Gastroesophageal sphincter (tissue), 4 donors: ENCODE measurements at regions not wholly inside any gene's neighbourhood (a gene's known extent, or its start where the extent isn't known, plus 50 kb on each side); places are given as distances from the start of the nearest gene placed in this dataset.

Experiments
- ATAC-seq: fragments of 150-250 bp; one replicate; pipeline ENCODE4 v1.9.1; 2016; ENCODE audit warnings: mild to moderate bottlenecking, moderate library complexity
- H3K27ac ChIP-seq, 4 donors: fragments of 200-600 bp; sonication (generic) in 3 of 4; 1 replicate in 3 of 4; 2 replicates in 1 of 4; pipeline ENCODE4 v1.5.1; 2016 to 2019
- H3K27me3 ChIP-seq: fragments of 200-600 bp; sonication (generic); one replicate; pipeline ENCODE4 v1.5.1; 2019
- H3K36me3 ChIP-seq, 2 donors: fragments of 200-600 bp; sonication (generic); one replicate each; pipeline ENCODE4 v1.5.1; 2019; ENCODE audit warnings: control low read depth in 1 of 2
- H3K4me1 ChIP-seq, 3 donors: fragments of 200-600 bp; sonication (generic); 1 replicate in 2 of 3; 2 replicates in 1 of 3; pipeline ENCODE4 v1.5.1; 2016 to 2019; ENCODE audit warnings: control low read depth in 2 of 3
- H3K4me3 ChIP-seq, 2 donors: fragments of 200-600 bp; sonication (generic); one replicate each; pipeline ENCODE4 v1.5.1; 2019; ENCODE audit warnings: mild to moderate bottlenecking in 1 of 2, moderate library complexity in 1 of 2
- H3K9me3 ChIP-seq, 3 donors: fragments of 200-600 bp; sonication (generic); one replicate each; pipeline ENCODE4 v1.5.1; 2017 to 2019; ENCODE audit warnings: control low read depth in 2 of 3
- CTCF ChIP-seq, 4 experiments: fragments of 200-600 bp in 2 of 4; fragments of 450-650 bp in 2 of 4; sonication (generic) in 1 of 4; IDR thresholded peaks; one replicate each; pipeline ENCODE4 v1.5.1; 2017 to 2019; ENCODE audit warnings: antibody characterized with exemption in 4 of 4, mild to moderate bottlenecking in 2 of 4, moderate library complexity in 2 of 4
- EP300 ChIP-seq: sonication (generic); formaldehyde crosslinking; IDR thresholded peaks from one replicate; pipeline ENCODE4 v1.6.1; 2017; ENCODE audit warnings: antibody characterized with exemption, mild to moderate bottlenecking
- POLR2A ChIP-seq, 2 donors: fragments of 450-650 bp; IDR thresholded peaks; one replicate each; pipeline ENCODE4 v1.6.1; 2017; ENCODE audit warnings: antibody characterized with exemption in 2 of 2, mild to moderate bottlenecking in 2 of 2, moderate library complexity in 1 of 2
- POLR2AphosphoS5 ChIP-seq: sonication (generic); formaldehyde crosslinking; IDR thresholded peaks from one replicate; pipeline ENCODE4 v1.6.1; 2017; ENCODE audit warnings: antibody characterized with exemption
- WGBS, 2 donors: methylation state at CpG; one replicate each; pipeline ENCODE4 v1.1.5; 2018; ENCODE audit warnings: low coverage in 1 of 2; 5-methylcytosine and 5-hydroxymethylcytosine counted together

- no peaks in the 10 kb centered on the region for H3K9me3 ChIP-seq
- WGBS, 2 donors: 60 to 62% methylated on average over 2 of the region's 2 CpGs
- no peak overlapping the region for H3K27ac ChIP-seq
- TF ChIP-seq POLR2AphosphoS5: no peak
- TF ChIP-seq POLR2A (IDR thresholded peaks at IDR 0.05): no peak
- TF ChIP-seq EP300: no peak
- TF ChIP-seq CTCF (IDR thresholded peaks at IDR 0.05): no peak
- no peaks in the 10 kb centered on the region for H3K36me3 ChIP-seq
- H3K4me1 ChIP-seq: no peaks in the 10 kb centered on the region
- no peak overlapping the region for H3K4me3 ChIP-seq
- H3K27me3 ChIP-seq: peaks cover 8% of the 10 kb centered on the region
- no peak for ATAC-seq
Observed at GRCh38 chr21:32941263-32941662, 84.5 kb upstream of the OLIG2 start.

- H3K4me1 ChIP-seq: no peaks in the 10 kb centered on the region
- ATAC-seq: no peak
- TF ChIP-seq EP300 (no peak), CTCF (IDR thresholded peaks at IDR 0.05) (no peak), POLR2AphosphoS5 (no peak), POLR2A (IDR thresholded peaks at IDR 0.05) (no peak)
- no peak overlapping the region for H3K4me3 ChIP-seq
- no peaks in the 10 kb centered on the region for H3K9me3 ChIP-seq
- peaks cover 25% of the 10 kb centered on the region for H3K27me3 ChIP-seq
- 38 to 56% methylated on average over 2 of the region's 2 CpGs for WGBS, 2 donors
- H3K36me3 ChIP-seq: no peaks in the 10 kb centered on the region
- H3K27ac ChIP-seq: no peak overlapping the region
Observed at GRCh38 chr21:32946654-32947053, 79.1 kb upstream of the OLIG2 start.

- WGBS, 2 donors: 67 to 73% methylated on average over 1 of the region's 1 CpG
- peaks cover 30% of the 10 kb centered on the region for H3K27me3 ChIP-seq
- H3K36me3 ChIP-seq: no peaks in the 10 kb centered on the region
- no peaks in the 10 kb centered on the region for H3K4me1 ChIP-seq
- H3K9me3 ChIP-seq: no peaks in the 10 kb centered on the region
- no peak overlapping the region for H3K27ac ChIP-seq
- H3K4me3 ChIP-seq: no peak overlapping the region
- no peak for ATAC-seq
- TF ChIP-seq POLR2A (IDR thresholded peaks at IDR 0.05) (no peak), POLR2AphosphoS5 (no peak), EP300 (no peak), CTCF (IDR thresholded peaks at IDR 0.05) (no peak)
Observed at GRCh38 chr21:32947736-32948135, 78.0 kb upstream of the OLIG2 start.

GRCh38 chr21:32949701-32950100, 76.0 kb upstream of the OLIG2 start:
- ATAC-seq: no peak
- Histone ChIP-seq H3K27me3 (peaks cover 49% of the 10 kb centered on the region), H3K4me3 (no peak overlapping the region), H3K27ac (no peak overlapping the region), H3K36me3 (no peaks in the 10 kb centered on the region), H3K9me3 (no peaks in the 10 kb centered on the region), H3K4me1 (no peaks in the 10 kb centered on the region)
- WGBS, 2 donors: 45 to 67% methylated on average over 1 to 3 of the region's 3 CpGs
- no peak for TF ChIP-seq CTCF (IDR thresholded peaks at IDR 0.05)
- TF ChIP-seq POLR2AphosphoS5: no peak
- no peak for TF ChIP-seq POLR2A (IDR thresholded peaks at IDR 0.05)
- TF ChIP-seq EP300: no peak

GRCh38 chr21:32951041-32951440, 74.7 kb upstream of the OLIG2 start:
- no peak overlapping the region for H3K27ac ChIP-seq
- peaks cover 60% of the 10 kb centered on the region for H3K27me3 ChIP-seq
- no peaks in the 10 kb centered on the region for H3K36me3 ChIP-seq
- no peaks in the 10 kb centered on the region for H3K9me3 ChIP-seq
- ATAC-seq: no peak
- H3K4me1 ChIP-seq: no peaks in the 10 kb centered on the region
- TF ChIP-seq POLR2AphosphoS5: no peak
- TF ChIP-seq EP300: no peak
- no peak for TF ChIP-seq CTCF (IDR thresholded peaks at IDR 0.05)
- no peak for TF ChIP-seq POLR2A (IDR thresholded peaks at IDR 0.05)
- 53% methylated on average over 3 to 5 of the region's 6 CpGs for WGBS, 2 donors
- no peak overlapping the region for H3K4me3 ChIP-seq
